ENCODE measurements at regions not wholly inside any gene's neighbourhood (a gene's known extent, or its start where the extent isn't known, plus 50 kb on each side); places are given as distances from the start of the nearest gene placed in this dataset.
A peak's percentile ranks its signal among the peaks of the same experiment; 100 is the strongest.
"Not testable (repeated sequence)": the region's sequence is repeated elsewhere in the genome, so short reads cannot be mapped to it uniquely, and the experiment has no call there.

- H3K4me3 ChIP-seq (ENCODE audit: low read depth, low read length): no peak overlapping the region
- no peak for DNase-seq (ENCODE audit: low read depth)
- TF ChIP-seq, protein P1, sequence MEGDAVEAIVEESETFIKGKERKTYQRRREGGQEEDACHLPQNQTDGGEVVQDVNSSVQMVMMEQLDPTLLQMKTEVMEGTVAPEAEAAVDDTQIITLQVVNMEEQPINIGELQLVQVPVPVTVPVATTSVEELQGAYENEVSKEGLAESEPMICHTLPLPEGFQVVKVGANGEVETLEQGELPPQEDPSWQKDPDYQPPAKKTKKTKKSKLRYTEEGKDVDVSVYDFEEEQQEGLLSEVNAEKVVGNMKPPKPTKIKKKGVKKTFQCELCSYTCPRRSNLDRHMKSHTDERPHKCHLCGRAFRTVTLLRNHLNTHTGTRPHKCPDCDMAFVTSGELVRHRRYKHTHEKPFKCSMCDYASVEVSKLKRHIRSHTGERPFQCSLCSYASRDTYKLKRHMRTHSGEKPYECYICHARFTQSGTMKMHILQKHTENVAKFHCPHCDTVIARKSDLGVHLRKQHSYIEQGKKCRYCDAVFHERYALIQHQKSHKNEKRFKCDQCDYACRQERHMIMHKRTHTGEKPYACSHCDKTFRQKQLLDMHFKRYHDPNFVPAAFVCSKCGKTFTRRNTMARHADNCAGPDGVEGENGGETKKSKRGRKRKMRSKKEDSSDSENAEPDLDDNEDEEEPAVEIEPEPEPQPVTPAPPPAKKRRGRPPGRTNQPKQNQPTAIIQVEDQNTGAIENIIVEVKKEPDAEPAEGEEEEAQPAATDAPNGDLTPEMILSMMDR (conservative IDR thresholded peaks at IDR 0.05; ENCODE audit: low read depth, low read length): peak; percentile 13
Measured at GRCh38 chr16:86856946-86857586, 278.7 kb downstream of the FOXL1 start.

DNA sequence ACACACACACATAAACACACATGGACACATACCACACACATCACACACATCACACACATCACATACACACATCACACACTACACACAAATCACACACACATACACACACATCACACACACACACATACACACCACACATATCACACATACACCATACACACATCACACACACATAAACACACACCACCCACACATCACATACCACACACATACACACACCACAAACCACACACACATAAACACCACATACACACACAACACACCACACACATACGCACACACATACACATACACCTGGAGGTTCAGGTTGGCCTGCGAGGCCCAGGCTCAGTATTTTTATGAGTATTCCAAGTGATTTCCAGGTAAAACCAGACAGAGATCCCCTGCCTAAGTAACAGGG lies 279.5 kb downstream of the FOXL1 start:
- TF ChIP-seq, protein P1 (conservative IDR thresholded peaks at IDR 0.05; ENCODE audit: low read depth, low read length): no peak
- no peak for DNase-seq (ENCODE audit: low read depth)
- H3K4me3 ChIP-seq (ENCODE audit: low read depth, low read length): no peak overlapping the region

GRCh38 chr16:86858501-86858900 lies 280.2 kb downstream of the FOXL1 start:
- H3K4me3 ChIP-seq (ENCODE audit: low read depth, low read length): no peak overlapping the region
- TF ChIP-seq, protein P1 (conservative IDR thresholded peaks at IDR 0.05; ENCODE audit: low read depth, low read length): no peak
- DNase-seq (ENCODE audit: low read depth): no peak

DNA sequence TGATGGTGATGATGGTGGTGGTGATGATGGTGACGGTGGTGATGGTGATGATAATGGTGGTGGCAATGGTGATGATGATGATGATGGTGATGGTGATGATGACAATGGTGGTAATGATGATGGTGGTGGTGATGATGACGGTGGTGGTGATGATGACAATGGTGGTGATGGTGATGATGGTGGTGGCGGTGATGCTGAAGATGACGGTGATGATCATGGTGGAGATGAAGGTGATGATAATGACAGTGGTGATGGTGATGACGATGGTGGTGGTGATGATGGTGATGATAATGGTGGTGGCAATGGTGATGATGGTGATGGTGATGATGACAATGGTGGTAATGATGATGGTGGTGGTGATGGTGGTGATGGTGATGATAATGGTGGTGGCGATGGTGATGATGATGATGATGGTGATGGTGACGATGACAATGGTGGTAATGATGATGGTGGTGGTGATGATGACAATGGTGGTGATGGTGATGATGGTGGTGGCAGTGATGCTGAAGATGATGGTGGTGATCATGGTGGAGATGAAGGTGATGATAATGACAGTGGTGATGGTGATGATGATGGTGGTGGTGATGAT lies 283.0 kb downstream of the FOXL1 start:
- DNase-seq (ENCODE audit: low read depth); H3K4me3 ChIP-seq (ENCODE audit: low read depth, low read length): not testable (repeated sequence)

GRCh38 chr16:86862595-86863280 lies 284.4 kb downstream of the FOXL1 start:
- no peak overlapping the region for H3K4me3 ChIP-seq (ENCODE audit: low read depth, low read length)
- DNase-seq (ENCODE audit: low read depth): peak; percentile 49
- TF ChIP-seq, protein P1 (conservative IDR thresholded peaks at IDR 0.05; ENCODE audit: low read depth, low read length): no peak

- DNase-seq (ENCODE audit: low read depth): no peak
- TF ChIP-seq, protein P1 (conservative IDR thresholded peaks at IDR 0.05; ENCODE audit: low read depth, low read length): no peak
- no peak overlapping the region for H3K4me3 ChIP-seq (ENCODE audit: low read depth, low read length)
Measured at GRCh38 chr16:86863609-86864008, 285.3 kb downstream of the FOXL1 start.

GRCh38 chr16:86864586-86864985 lies 286.2 kb downstream of the FOXL1 start:
- TF ChIP-seq, protein P1 (conservative IDR thresholded peaks at IDR 0.05; ENCODE audit: low read depth, low read length): no peak
- no peak for DNase-seq (ENCODE audit: low read depth)
- no peak overlapping the region for H3K4me3 ChIP-seq (ENCODE audit: low read depth, low read length)
